Stimulated activated effector memory CD8-positive, alpha-beta T cell treated with anti-CD3 and anti-CD28 coated beads, Interleukin-12 subunit alpha, Interleukin-12 subunit beta, amount 100 ng/mL, for 72 hours (primary cell): ENCODE measurements at regions not wholly inside any gene's neighbourhood (a gene's known extent, or its start where the extent isn't known, plus 50 kb on each side); places are given as distances from the start of the nearest gene placed in this dataset.

Experiments used
- ATAC-seq: fragments of 150-1000 bp; cut with Tn5 transposase; 2 replicates; pipeline ENCODE4 v1.10.0; 2021
- DNase-seq, 2 donors: peaks; one replicate each; pipeline ENCODE4 v3.0.0; 2021 to 2022; ENCODE audit warnings: low spot score in 2 of 2
- H3K27ac Mint-ChIP-seq: one replicate; pipeline ENCODE4 v1.8.0; 2022; ENCODE audit warnings: mild to moderate bottlenecking, mixed read lengths
- H3K36me3 Mint-ChIP-seq: one replicate; pipeline ENCODE4 v1.8.0; 2022; ENCODE audit warnings: mild to moderate bottlenecking, mixed read lengths
- H3K4me1 Mint-ChIP-seq: one replicate; pipeline ENCODE4 v1.8.0; 2022; ENCODE audit warnings: mixed read lengths
- H3K4me3 Mint-ChIP-seq: one replicate; pipeline ENCODE4 v1.8.0; 2022; ENCODE audit warnings: mild to moderate bottlenecking, mixed read lengths
- H3K9me3 Mint-ChIP-seq: one replicate; pipeline ENCODE4 v1.8.0; 2022; ENCODE audit warnings: mixed read lengths

DNA sequence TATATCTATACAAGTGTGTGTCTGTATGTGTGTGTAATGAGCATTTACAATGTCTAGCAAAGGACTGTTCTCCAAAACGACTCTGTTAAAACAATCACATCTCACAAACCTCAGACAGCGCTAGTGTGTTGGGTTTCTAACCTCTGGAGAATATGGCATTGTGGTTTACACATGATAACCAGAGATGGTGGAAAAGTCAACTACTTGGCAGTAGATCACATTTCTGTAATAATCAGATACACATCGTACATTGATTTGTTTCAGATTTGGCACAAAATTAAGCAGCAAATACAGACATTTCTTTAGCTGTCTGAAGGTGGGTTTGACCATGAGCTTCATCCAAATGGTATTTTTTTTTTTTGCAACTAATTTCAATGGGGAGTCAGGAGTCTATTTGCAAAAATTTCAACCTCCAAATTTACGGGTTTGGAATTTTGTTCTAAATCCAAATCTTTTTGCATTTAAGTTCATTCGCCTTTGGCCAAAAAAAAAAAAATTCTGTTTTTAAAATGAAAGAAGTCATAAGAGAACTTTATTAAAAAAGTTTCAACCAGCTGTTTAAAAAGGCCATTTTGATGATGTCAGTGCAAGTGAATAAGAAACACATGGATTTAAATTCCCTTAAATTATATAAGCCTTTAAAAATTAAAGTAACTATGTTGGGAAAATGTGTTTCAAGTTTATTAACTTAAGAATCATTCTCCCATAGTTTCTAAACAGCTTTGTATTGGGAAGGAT is 127.8 kb downstream of the TMEM26 start:
- no peak for DNase-seq
- H3K9me3 Mint-ChIP-seq, result peaks cover 3% of the 10 kb centered on the region
- H3K4me3 Mint-ChIP-seq, result no peak overlapping the region
- no peak for ATAC-seq
- no peaks in the 10 kb centered on the region for H3K36me3 Mint-ChIP-seq
- no peak overlapping the region for H3K27ac Mint-ChIP-seq
- H3K4me1 Mint-ChIP-seq, result no peaks in the 10 kb centered on the region

DNA sequence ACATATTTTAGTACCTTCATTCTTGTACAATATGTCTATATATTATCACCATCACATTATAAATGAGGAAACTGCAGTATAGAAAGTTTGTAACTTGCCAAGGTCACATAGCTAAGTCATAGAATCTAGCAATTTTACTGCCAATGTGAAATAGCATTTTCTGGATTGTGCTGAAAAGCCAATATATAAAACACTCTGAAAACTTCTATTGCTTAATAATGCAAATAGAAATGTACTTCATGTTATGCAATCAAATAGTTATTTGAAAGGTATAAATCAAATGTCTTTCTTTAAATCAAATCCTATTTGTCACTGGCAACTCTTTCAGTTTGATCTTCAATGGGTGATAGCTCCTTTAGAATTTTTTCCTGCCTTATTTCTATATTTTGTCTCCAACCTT is 129.5 kb downstream of the TMEM26 start:
- H3K27ac Mint-ChIP-seq, result no peak overlapping the region
- no peak for ATAC-seq
- H3K36me3 Mint-ChIP-seq, result no peaks in the 10 kb centered on the region
- H3K4me1 Mint-ChIP-seq, result no peaks in the 10 kb centered on the region
- DNase-seq, result no peak
- H3K9me3 Mint-ChIP-seq, result no peaks in the 10 kb centered on the region
- H3K4me3 Mint-ChIP-seq, result no peak overlapping the region

DNA sequence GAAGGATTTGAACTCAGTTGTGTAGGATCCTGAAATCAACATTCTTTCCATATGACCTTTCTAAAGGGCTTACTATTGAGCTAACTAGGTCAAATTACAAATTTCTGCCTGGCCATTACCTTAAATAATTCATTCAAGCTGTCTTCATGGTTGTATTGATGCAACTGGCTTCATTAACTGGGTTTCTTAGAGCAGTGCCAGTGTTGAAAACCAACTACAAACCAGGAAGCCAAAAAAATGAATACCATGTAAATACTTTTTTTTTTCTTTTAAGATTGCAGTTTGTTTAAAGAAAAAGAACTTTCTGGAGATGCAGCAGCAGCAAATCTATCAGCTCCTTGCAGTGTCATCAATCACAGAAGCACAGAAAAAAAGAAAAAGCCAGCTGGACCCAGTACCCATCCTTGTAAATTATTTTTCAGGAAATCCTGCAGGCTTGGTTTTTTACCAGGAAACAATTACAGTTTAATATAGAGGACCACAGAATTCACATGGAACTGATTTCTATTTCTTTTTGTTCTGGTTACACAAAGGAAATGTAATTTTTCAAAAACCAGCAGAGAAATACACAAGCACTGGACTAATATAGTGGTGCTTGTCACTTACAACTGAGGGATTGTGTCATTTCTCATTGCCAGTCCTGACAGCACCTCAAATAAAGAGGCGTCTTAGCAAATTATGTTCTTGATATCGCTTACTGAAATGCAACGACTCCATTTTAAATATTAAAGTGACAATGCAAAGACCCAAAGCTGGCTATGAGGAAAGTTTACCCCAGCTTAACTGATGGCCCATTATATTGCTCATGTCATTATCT is 131.9 kb downstream of the TMEM26 start:
- H3K36me3 Mint-ChIP-seq, result no peaks in the 10 kb centered on the region
- no peaks in the 10 kb centered on the region for H3K4me1 Mint-ChIP-seq
- H3K4me3 Mint-ChIP-seq, result no peak overlapping the region
- no peak overlapping the region for H3K27ac Mint-ChIP-seq
- ATAC-seq (no peak), DNase-seq (no peak)
- no peaks in the 10 kb centered on the region for H3K9me3 Mint-ChIP-seq

DNA sequence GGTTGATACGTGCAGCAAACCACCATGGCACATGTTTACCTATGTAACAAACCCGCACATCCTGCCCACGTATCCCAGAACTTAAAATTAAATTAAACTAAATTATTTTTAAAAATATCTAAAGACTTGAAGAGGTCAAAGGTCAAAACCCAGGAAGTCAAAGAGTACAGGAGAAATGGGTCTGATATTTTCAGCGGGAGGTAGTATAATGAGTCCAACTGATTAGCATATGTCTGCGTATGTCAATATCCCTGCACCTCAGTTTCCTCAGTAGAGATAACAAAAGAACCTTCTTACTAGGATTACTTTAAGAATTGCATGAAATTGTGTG is 133.0 kb downstream of the TMEM26 start:
- Mint-ChIP-seq H3K4me1 (no peaks in the 10 kb centered on the region), H3K27ac (no peak overlapping the region), H3K4me3 (no peak overlapping the region), H3K9me3 (no peaks in the 10 kb centered on the region), H3K36me3 (no peaks in the 10 kb centered on the region)
- ATAC-seq (no peak), DNase-seq (no peak)

DNA sequence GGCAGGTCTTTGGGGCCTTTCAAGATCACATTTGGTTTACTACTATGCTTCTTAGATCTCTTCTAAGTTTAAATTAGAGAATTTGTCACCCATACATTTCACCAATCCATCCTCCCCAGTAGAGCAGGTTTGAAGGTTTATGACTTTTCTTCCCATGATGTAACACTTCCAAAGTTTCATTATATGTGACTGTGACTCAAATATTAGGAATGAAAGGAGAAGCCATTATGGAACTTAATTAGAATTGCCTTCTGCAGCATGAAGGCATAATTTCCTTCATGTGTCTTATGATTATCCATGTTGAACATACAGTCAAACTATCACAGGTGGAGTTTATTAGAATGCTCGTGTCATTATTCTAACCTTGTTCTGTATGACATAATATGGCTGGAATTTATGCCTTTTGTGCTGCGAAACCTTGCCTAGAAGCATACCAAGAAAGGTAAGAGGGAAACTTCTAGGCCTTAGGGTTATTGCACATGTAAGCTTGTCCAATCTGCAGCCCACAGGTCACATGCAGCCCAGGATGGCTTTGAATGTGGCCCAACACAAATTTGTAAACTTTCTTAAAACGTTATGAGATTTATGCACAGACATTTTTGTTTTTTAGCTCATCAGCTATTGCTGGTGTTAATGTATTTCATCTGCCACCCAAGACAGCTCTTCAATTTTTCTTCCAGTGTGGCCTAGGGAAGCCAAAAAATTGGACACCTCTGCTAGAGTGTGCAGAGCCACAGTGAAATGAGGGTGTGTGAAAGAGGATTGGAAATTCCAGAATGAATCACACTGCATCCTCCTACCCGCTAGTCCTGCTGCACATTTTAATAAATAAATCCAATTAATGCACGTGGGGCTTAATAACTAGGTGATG is 133.6 kb downstream of the TMEM26 start:
- H3K36me3 Mint-ChIP-seq, result no peaks in the 10 kb centered on the region
- H3K4me1 Mint-ChIP-seq, result peaks cover 2% of the 10 kb centered on the region
- no peaks in the 10 kb centered on the region for H3K9me3 Mint-ChIP-seq
- H3K27ac Mint-ChIP-seq, result no peak overlapping the region
- no peak overlapping the region for H3K4me3 Mint-ChIP-seq
- DNase-seq, result no peak
- ATAC-seq, result no peak

DNA sequence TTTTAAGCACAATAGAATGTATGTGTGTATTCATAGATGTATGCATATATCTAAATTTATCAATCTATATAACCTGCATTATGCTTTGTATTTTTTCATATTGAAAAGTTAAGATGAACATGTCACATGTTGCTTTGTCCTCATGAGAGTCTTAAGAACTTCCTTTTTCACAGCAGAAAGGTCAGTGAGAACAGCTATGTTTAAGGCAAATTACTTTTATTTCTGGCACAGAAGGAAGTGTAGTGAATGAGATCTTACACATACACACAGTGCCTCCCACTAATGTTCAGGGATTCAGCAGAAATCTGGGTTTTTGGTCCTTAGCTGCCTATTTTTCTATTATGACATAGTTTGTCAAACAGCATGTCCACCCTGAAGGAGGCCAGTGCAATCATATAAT is 134.8 kb downstream of the TMEM26 start:
- peaks cover 12% of the 10 kb centered on the region for H3K4me1 Mint-ChIP-seq
- no peak for DNase-seq
- H3K9me3 Mint-ChIP-seq, result no peaks in the 10 kb centered on the region
- H3K4me3 Mint-ChIP-seq, result no peak overlapping the region
- no peaks in the 10 kb centered on the region for H3K36me3 Mint-ChIP-seq
- H3K27ac Mint-ChIP-seq, result no peak overlapping the region
- no peak for ATAC-seq

DNA sequence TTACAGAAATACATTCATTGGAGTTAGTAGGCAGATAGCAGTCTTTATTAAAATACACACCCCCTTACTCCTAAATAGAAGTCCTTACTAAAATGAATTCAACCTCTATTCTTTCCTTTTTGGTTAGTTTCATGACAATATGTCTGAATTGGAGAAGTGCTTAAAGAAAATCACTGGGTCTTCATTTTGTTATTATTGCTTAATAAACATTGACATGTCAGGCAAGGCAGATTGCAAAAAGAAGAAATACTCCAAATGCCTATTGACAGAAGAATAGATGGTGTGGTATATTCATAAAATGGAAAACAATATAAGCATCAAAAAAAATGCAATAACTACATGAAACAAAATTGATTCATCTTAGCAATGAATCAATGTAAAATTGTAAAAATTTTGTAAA is 135.5 kb downstream of the TMEM26 start:
- DNase-seq (no peak), ATAC-seq (no peak)
- no peaks in the 10 kb centered on the region for H3K36me3 Mint-ChIP-seq
- H3K4me3 Mint-ChIP-seq, result no peak overlapping the region
- peaks cover 12% of the 10 kb centered on the region for H3K4me1 Mint-ChIP-seq
- H3K27ac Mint-ChIP-seq, result no peak overlapping the region
- no peaks in the 10 kb centered on the region for H3K9me3 Mint-ChIP-seq

DNA sequence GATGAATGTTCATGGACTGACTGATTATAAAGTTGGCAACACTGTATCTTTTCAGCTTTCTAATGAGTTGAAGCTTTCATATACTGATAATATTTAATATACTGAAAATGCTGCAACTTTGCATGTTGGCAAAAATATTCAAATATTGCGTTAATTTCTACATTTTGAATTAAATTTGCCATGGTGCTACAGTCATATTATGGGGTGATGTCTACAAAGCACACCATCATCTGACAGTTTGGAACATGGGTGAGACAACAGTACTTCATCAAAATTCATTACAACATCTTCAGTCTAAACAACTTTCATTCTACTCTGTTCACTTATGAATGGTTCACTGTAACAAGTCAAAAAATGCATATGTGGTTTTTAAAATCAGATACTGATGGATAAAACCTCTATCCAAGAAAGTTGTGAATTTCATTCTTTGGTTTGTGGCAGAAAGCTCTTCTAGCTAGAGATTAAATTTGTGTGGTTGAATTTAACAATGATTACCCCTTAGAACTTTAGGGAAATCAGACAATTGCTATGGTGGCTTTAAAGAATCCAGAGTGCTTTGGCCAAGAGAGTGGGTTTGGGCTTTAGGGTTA is 136.4 kb downstream of the TMEM26 start:
- DNase-seq (no peak), ATAC-seq (no peak)
- no peaks in the 10 kb centered on the region for H3K9me3 Mint-ChIP-seq

DNA sequence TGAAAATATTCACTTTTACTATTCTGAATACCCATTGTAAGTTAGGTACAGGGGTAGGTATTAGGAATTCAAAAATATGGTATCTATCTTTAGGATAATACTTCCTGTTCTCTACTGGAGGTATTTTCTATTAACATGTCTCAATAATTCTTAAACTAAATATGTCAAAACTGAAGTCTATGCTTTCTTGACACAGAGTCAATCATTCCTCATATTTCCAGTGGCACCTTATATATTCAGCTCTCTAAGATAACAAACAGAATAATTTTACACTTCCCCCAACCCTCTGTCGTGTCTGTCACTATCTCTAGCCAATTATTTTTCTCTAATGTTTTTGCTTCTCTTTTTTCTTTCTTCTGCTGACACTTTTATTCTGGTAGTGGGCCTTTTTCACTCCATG is 138.9 kb downstream of the TMEM26 start:
- ATAC-seq (no peak), DNase-seq (no peak)
- Mint-ChIP-seq H3K36me3 (no peaks in the 10 kb centered on the region), H3K9me3 (no peaks in the 10 kb centered on the region), H3K4me3 (no peak overlapping the region), H3K4me1 (peaks cover 12% of the 10 kb centered on the region), H3K27ac (no peak overlapping the region)

More for the DNA sequence above, 136.4 kb downstream of the TMEM26 start:
- peaks cover 12% of the 10 kb centered on the region for H3K4me1 Mint-ChIP-seq
- no peak overlapping the region for H3K27ac Mint-ChIP-seq
- no peak overlapping the region for H3K4me3 Mint-ChIP-seq
- H3K36me3 Mint-ChIP-seq, result no peaks in the 10 kb centered on the region

DNA sequence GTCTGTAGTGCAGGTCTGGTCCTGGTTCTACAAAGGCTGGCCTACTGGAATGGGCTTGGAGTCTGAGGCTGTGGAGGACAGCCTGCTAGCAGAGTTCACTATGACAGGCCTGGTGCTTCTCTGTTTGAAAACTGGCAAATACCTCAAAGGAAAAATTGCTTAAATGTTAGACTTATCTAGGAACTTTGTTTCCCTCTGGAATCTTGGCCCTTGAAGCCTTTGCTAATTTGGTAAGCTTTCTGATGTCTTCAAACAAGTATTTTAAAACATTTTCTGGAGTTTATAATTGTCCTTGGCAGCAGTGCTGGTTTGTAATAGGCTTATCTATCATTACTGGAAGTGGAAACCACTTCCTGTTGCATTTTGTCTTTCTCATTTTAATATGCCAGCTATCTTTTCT is 139.7 kb downstream of the TMEM26 start:
- Mint-ChIP-seq H3K4me1 (peaks cover 12% of the 10 kb centered on the region), H3K27ac (no peak overlapping the region), H3K4me3 (no peak overlapping the region), H3K36me3 (no peaks in the 10 kb centered on the region), H3K9me3 (no peaks in the 10 kb centered on the region)
- no peak for DNase-seq
- no peak for ATAC-seq

DNA sequence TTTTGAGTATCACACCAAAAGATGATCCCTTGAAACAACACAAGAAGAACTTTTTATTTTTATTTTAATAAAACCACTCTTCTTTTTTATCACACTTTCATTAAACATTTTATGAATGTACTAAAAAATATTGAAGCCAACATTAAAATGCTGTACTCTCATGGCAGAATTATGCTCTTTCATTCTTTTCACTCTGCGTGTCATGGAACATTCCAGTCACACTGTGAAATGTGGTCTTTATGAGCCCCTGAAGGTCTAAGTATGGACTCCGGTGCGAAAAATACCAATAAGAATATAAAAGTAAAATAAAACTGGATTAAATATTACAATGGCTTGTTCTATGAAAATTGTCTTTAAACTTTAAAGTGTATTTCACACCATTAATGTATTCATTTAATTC is 148.4 kb downstream of the TMEM26 start:
- H3K4me1 Mint-ChIP-seq, result no peaks in the 10 kb centered on the region

DNA sequence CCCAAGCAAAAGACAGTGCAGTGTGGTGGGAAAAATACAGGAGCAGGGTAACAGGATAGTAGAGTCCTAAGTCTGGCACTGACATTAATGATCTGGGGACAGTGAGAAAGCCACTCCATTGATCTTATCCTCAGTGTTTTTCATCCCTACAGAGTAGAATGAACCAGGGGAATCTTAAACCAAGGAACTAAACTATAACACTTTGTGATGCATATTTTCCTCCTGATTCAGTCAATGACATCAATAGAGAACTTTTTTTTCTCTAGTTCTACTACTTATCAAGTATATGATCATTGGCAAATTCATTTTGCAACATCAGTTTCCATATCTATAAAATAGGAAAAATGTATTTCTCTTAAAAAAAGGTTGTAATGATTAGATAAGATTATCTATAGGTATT is 151.1 kb downstream of the TMEM26 start:
- ATAC-seq, result no peak
- peaks cover 3% of the 10 kb centered on the region for H3K9me3 Mint-ChIP-seq
- H3K4me1 Mint-ChIP-seq, result no peaks in the 10 kb centered on the region

More for the DNA sequence above, 148.4 kb downstream of the TMEM26 start:
- Mint-ChIP-seq H3K27ac (no peak overlapping the region), H3K4me3 (no peak overlapping the region), H3K9me3 (no peaks in the 10 kb centered on the region), H3K36me3 (no peaks in the 10 kb centered on the region)
- ATAC-seq, result no peak
- DNase-seq, result no peak

DNA sequence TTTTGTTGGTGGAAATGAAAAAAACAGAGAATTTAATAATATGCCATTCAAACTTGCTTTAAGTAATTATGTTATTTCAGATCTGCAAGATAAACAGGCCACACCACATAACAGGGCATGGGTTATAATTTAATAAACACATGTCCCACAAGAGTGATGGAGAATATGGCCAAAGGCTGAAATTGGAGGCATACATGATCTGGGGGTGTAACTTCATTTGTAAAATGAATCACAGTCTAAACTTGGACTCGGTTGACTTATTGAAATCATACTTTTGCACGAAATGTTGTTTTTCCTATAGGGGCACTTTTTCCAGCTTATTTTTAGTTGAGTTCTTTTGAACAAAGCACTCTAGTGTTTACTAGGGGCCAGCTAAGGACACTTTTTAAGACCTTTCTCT is 151.6 kb downstream of the TMEM26 start:
- Mint-ChIP-seq H3K9me3 (peaks cover 3% of the 10 kb centered on the region), H3K36me3 (no peaks in the 10 kb centered on the region), H3K4me1 (no peaks in the 10 kb centered on the region), H3K4me3 (no peak overlapping the region), H3K27ac (no peak overlapping the region)
- ATAC-seq (no peak), DNase-seq (no peak)

More for the DNA sequence above, 151.1 kb downstream of the TMEM26 start:
- Mint-ChIP-seq H3K36me3 (no peaks in the 10 kb centered on the region), H3K4me3 (no peak overlapping the region), H3K27ac (no peak overlapping the region)
- DNase-seq, result no peak

DNA sequence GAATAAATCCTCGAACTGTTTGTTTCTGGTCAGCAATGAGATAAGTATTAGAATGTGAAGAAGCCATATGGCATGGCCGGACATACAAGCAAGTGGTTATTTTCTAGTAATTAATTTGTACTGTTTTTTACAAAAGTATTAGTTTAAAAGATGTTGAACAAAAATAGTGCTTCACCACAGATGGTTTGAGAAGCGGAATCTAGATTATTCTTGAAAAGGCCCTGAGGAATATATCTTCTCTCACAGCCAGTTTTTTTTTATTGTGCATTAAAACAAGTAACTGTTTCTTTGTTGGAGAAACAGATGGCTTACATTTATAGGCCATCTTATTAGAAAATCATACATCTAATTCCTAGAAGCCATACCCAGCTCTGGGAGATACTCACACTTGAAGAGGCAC is 153.3 kb downstream of the TMEM26 start:
- ATAC-seq, result no peak
- DNase-seq, result no peak
- H3K4me1 Mint-ChIP-seq, result no peaks in the 10 kb centered on the region
- no peak overlapping the region for H3K4me3 Mint-ChIP-seq
- H3K9me3 Mint-ChIP-seq, result peaks cover 3% of the 10 kb centered on the region
- no peak overlapping the region for H3K27ac Mint-ChIP-seq
- no peaks in the 10 kb centered on the region for H3K36me3 Mint-ChIP-seq

DNA sequence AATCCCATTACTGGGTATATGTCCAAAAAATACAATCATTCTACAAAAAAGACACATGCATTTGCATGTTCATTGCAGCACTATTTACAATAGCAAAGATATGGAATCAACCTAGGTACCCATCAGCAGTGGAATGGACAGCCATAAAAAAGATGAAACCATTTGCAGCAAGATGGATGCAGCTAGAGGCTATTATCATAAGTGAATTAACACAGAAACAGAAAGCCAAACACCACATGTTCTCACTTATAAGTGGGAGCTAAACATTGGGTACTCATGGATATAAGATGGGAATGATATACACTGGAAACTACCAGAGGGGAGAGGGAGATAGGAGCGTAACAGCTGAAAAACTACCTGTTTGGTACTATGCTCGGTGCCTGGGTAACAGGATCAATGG is 154.0 kb downstream of the TMEM26 start:
- no peaks in the 10 kb centered on the region for H3K36me3 Mint-ChIP-seq
- H3K4me1 Mint-ChIP-seq, result no peaks in the 10 kb centered on the region
- H3K4me3 Mint-ChIP-seq, result no peak overlapping the region
- H3K27ac Mint-ChIP-seq, result no peak overlapping the region
- ATAC-seq (no peak), DNase-seq (no peak)
- H3K9me3 Mint-ChIP-seq, result peaks cover 3% of the 10 kb centered on the region
